Activated CD8-positive, alpha-beta T cell treated with anti-CD3 and anti-CD28 coated beads for 36 hours (primary cell): ENCODE measurements at regions not wholly inside any gene's neighbourhood (a gene's known extent, or its start where the extent isn't known, plus 50 kb on each side); places are given as distances from the start of the nearest gene placed in this dataset.

Source experiments
- ATAC-seq: fragments of 200-7000 bp; cut with Tn5 transposase; one replicate; pipeline ENCODE4 v1.10.0; 2021; ENCODE audit warnings: mild to moderate bottlenecking, moderate library complexity
- CTCF ChIA-PET: fragments of 350-600 bp; sonication (Branson Sonifier 250); formaldehyde crosslinking; loops from one replicate; lab custom pipeline; 2021; ENCODE audit warnings: antibody characterized with exemption; lab: Charles Lee
- POLR2A ChIA-PET: fragments of 350-600 bp; sonication (Branson Sonifier 250); formaldehyde crosslinking; loops from one replicate; lab custom pipeline; 2021; ENCODE audit warnings: antibody characterized with exemption; lab: Charles Lee
- DNase-seq: peaks from one replicate; pipeline ENCODE4 v3.0.0-alpha.2; 2020
- H3K27ac Mint-ChIP-seq: one replicate; pipeline ENCODE4 v1.8.0; 2021; ENCODE audit warnings: mild to moderate bottlenecking, mixed read lengths
- H3K27me3 Mint-ChIP-seq: one replicate; pipeline ENCODE4 v1.8.0; 2021; ENCODE audit warnings: mixed read lengths
- H3K36me3 Mint-ChIP-seq: one replicate; pipeline ENCODE4 v1.8.0; 2021; ENCODE audit warnings: low read depth, mixed read lengths
- H3K4me1 Mint-ChIP-seq: one replicate; pipeline ENCODE4 v1.8.0; 2021; ENCODE audit warnings: low read depth, mixed read lengths
- H3K4me3 Mint-ChIP-seq: one replicate; pipeline ENCODE4 v1.8.0; 2021; ENCODE audit warnings: mild to moderate bottlenecking, moderate library complexity, mixed read lengths
- H3K9me3 Mint-ChIP-seq: one replicate; pipeline ENCODE4 v1.8.0; 2021; ENCODE audit warnings: mixed read lengths
- CTCF ChIP-seq: fragments of 200-600 bp; IDR thresholded peaks from one replicate; pipeline ENCODE4 v1.8.0; 2022; ENCODE audit warnings: antibody characterized with exemption, mild to moderate bottlenecking
- intact Hi-C: fragments of 100-400 bp; cut with micrococcal nuclease; formaldehyde crosslinking; loops from one replicate; pipeline ENCODE4 v1.10.0; 2022

GRCh38 chr7:128171342-128171918, 69.6 kb upstream of the LEP start:
- H3K27me3 Mint-ChIP-seq = peaks cover 28% of the 10 kb centered on the region
- CTCF ChIA-PET = interaction anchor here (1.0 to 1.8 kb wide), 3 partner anchors 11 to 50 kb away, joined by 3 to 4 read pairs (median 3); no protein-coding TSS in a partner anchor
- intact Hi-C loops = no loop called here

GRCh38 chr7:128172151-128172550, 68.9 kb upstream of the LEP start:
- peaks cover 6% of the 10 kb centered on the region for H3K4me1 Mint-ChIP-seq
- no peak overlapping the region for H3K27ac Mint-ChIP-seq
- intact Hi-C loops = no loop called here
- H3K4me3 Mint-ChIP-seq = no peak overlapping the region
- ATAC-seq (no peak), DNase-seq (no peak)
- ChIA-PET CTCF (interaction anchor here (1.0 to 1.8 kb wide), 2 partner anchors 37 to 50 kb away, joined by 3 to 4 read pairs; no protein-coding TSS in a partner anchor), POLR2A (no interaction called here)
- peaks cover 30% of the 10 kb centered on the region for H3K27me3 Mint-ChIP-seq
- TF ChIP-seq CTCF = no peak
- H3K9me3 Mint-ChIP-seq = no peaks in the 10 kb centered on the region
- no peaks in the 10 kb centered on the region for H3K36me3 Mint-ChIP-seq

More at GRCh38 chr7:128171342-128171918, 69.6 kb upstream of the LEP start:
- H3K27ac Mint-ChIP-seq = no peak overlapping the region
- H3K9me3 Mint-ChIP-seq = no peaks in the 10 kb centered on the region
- peaks cover 7% of the 10 kb centered on the region for H3K4me1 Mint-ChIP-seq
- ATAC-seq (no peak), DNase-seq (no peak)
- H3K36me3 Mint-ChIP-seq = no peaks in the 10 kb centered on the region
- no peak overlapping the region for H3K4me3 Mint-ChIP-seq
- POLR2A ChIA-PET = no interaction called here
- TF ChIP-seq CTCF = no peak

- intact Hi-C loops = no loop called here
- peaks cover 25% of the 10 kb centered on the region for H3K27me3 Mint-ChIP-seq
- no peak overlapping the region for H3K27ac Mint-ChIP-seq
- H3K9me3 Mint-ChIP-seq = no peaks in the 10 kb centered on the region
- no peak overlapping the region for H3K4me3 Mint-ChIP-seq
- ATAC-seq (peak; percentile 60), DNase-seq (no peak)
- POLR2A ChIA-PET = no interaction called here
- no peak for TF ChIP-seq CTCF
- H3K36me3 Mint-ChIP-seq = no peaks in the 10 kb centered on the region
- CTCF ChIA-PET = no interaction called here
- H3K4me1 Mint-ChIP-seq = peaks cover 6% of the 10 kb centered on the region
Measured at GRCh38 chr7:128172963-128173362, 68.1 kb upstream of the LEP start.

- no peak for ATAC-seq
- intact Hi-C loops = no loop called here
- TF ChIP-seq CTCF = no peak
- no peak overlapping the region for H3K27ac Mint-ChIP-seq
- H3K9me3 Mint-ChIP-seq = no peaks in the 10 kb centered on the region
- H3K4me1 Mint-ChIP-seq = no peaks in the 10 kb centered on the region
- ChIA-PET CTCF (no interaction called here), POLR2A (no interaction called here)
- peaks cover 12% of the 10 kb centered on the region for H3K27me3 Mint-ChIP-seq
- no peak overlapping the region for H3K4me3 Mint-ChIP-seq
- DNase-seq = no peak
- no peaks in the 10 kb centered on the region for H3K36me3 Mint-ChIP-seq
Measured at GRCh38 chr7:128174386-128174785, 66.7 kb upstream of the LEP start.

GRCh38 chr7:128176696-128177095, 64.4 kb upstream of the LEP start:
- no peak for TF ChIP-seq CTCF
- ChIA-PET POLR2A (no interaction called here), CTCF (no interaction called here)
- no peak for ATAC-seq
- H3K4me3 Mint-ChIP-seq = no peak overlapping the region
- no peak overlapping the region for H3K27ac Mint-ChIP-seq
- H3K9me3 Mint-ChIP-seq = no peaks in the 10 kb centered on the region
- intact Hi-C loops = no loop called here
- no peak for DNase-seq
- H3K27me3 Mint-ChIP-seq = peaks cover 6% of the 10 kb centered on the region
- no peaks in the 10 kb centered on the region for H3K36me3 Mint-ChIP-seq
- no peaks in the 10 kb centered on the region for H3K4me1 Mint-ChIP-seq
